ENCODE measurements at regions not wholly inside any gene's neighbourhood (a gene's known extent, or its start where the extent isn't known, plus 50 kb on each side); places are given as distances from the start of the nearest gene placed in this dataset.

GRCh38 chr15:39075756-39076341, 505.0 kb upstream of the THBS1 start:
- Histone ChIP-seq H3K27me3 (replicated peaks in 2 of 5; ENCODE audit: control insufficient read depth in 4 of 5, insufficient read depth in 5 of 5, low read length in 4 of 5) (no peaks in the 10 kb centered on the region), H3K27ac (ENCODE audit: insufficient read depth in 1 of 2, low read depth in 1 of 2, low read length in 2 of 2, poor library complexity in 1 of 2, severe bottlenecking in 2 of 2) (no peak overlapping the region), H3K9me3 (ENCODE audit: control extremely low read depth in 1 of 5, control insufficient read depth in 4 of 5, insufficient read depth in 2 of 5, low read depth in 1 of 5, low read length in 4 of 5) (no peaks in the 10 kb centered on the region), H3K36me3 (ENCODE audit: control insufficient read depth in 4 of 4, insufficient read depth in 4 of 4, low read length in 3 of 4) (no peaks in the 10 kb centered on the region), H3K4me3 (ENCODE audit: control insufficient read depth in 1 of 7, extremely low read depth in 1 of 7, insufficient read depth in 4 of 7, low read depth in 2 of 7, low read length in 6 of 7) (no peak overlapping the region), H3K4me1 (ENCODE audit: control extremely low read depth in 1 of 4, control insufficient read depth in 4 of 4, insufficient read depth in 4 of 4, low read length in 3 of 4) (no peaks in the 10 kb centered on the region)
- ChIA-PET POLR2A (no interaction called here), CTCF (no interaction called here)
- WGBS (ENCODE audit: insufficient coverage), result 100% methylated on average over 1 of the region's 7 CpGs
- peak in 1 of 3 donors; percentile 17 for DNase-seq

DNA sequence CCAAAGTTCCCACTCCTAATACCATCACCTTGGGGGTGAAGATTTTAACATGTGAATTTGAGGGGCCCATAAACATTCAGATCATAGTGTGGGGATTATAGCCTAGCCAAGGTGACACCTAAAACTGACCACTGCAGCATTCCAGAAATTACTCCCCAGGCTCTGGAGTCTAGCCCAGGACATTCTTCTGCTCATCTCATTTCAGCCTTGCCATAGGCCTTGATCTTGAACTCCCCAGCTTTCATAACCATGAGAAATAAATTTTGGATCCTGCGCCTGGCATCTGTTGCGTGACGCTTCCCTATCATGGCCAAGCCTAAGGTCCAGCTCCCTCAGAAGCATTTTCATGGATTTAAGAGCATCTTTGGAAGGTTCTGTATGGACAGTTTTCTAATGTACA, 502.9 kb upstream of the THBS1 start:
- ChIA-PET CTCF (no interaction called here), POLR2A (no interaction called here)
- H3K9me3 ChIP-seq (ENCODE audit: control extremely low read depth in 1 of 5, control insufficient read depth in 4 of 5, insufficient read depth in 2 of 5, low read depth in 1 of 5, low read length in 4 of 5), result no peaks in the 10 kb centered on the region
- no peaks in the 10 kb centered on the region for H3K4me1 ChIP-seq (ENCODE audit: control extremely low read depth in 1 of 4, control insufficient read depth in 4 of 4, insufficient read depth in 4 of 4, low read length in 3 of 4)
- H3K27ac ChIP-seq (ENCODE audit: insufficient read depth in 1 of 2, low read depth in 1 of 2, low read length in 2 of 2, poor library complexity in 1 of 2, severe bottlenecking in 2 of 2), result no peak overlapping the region
- H3K4me3 ChIP-seq (ENCODE audit: control insufficient read depth in 1 of 7, extremely low read depth in 1 of 7, insufficient read depth in 4 of 7, low read depth in 2 of 7, low read length in 6 of 7), result no peak overlapping the region
- WGBS (ENCODE audit: insufficient coverage), result no CpG with 5 or more reads among the region's 3 CpGs
- DNase-seq, result no peak
- no peaks in the 10 kb centered on the region for H3K36me3 ChIP-seq (ENCODE audit: control insufficient read depth in 4 of 4, insufficient read depth in 4 of 4, low read length in 3 of 4)
- no peaks in the 10 kb centered on the region for H3K27me3 ChIP-seq (replicated peaks in 2 of 5; ENCODE audit: control insufficient read depth in 4 of 5, insufficient read depth in 5 of 5, low read length in 4 of 5)

GRCh38 chr15:39079296-39079847, 501.5 kb upstream of the THBS1 start:
- Histone ChIP-seq H3K36me3 (ENCODE audit: control insufficient read depth in 4 of 4, insufficient read depth in 4 of 4, low read length in 3 of 4) (no peaks in the 10 kb centered on the region), H3K9me3 (ENCODE audit: control extremely low read depth in 1 of 5, control insufficient read depth in 4 of 5, insufficient read depth in 2 of 5, low read depth in 1 of 5, low read length in 4 of 5) (no peaks in the 10 kb centered on the region), H3K4me1 (ENCODE audit: control extremely low read depth in 1 of 4, control insufficient read depth in 4 of 4, insufficient read depth in 4 of 4, low read length in 3 of 4) (no peaks in the 10 kb centered on the region), H3K4me3 (ENCODE audit: control insufficient read depth in 1 of 7, extremely low read depth in 1 of 7, insufficient read depth in 4 of 7, low read depth in 2 of 7, low read length in 6 of 7) (no peak overlapping the region), H3K27ac (ENCODE audit: insufficient read depth in 1 of 2, low read depth in 1 of 2, low read length in 2 of 2, poor library complexity in 1 of 2, severe bottlenecking in 2 of 2) (no peak overlapping the region), H3K27me3 (replicated peaks in 2 of 5; ENCODE audit: control insufficient read depth in 4 of 5, insufficient read depth in 5 of 5, low read length in 4 of 5) (no peaks in the 10 kb centered on the region)
- POLR2A ChIA-PET, result no interaction called here
- DNase-seq, result no peak
- CTCF ChIA-PET, result no interaction called here
- WGBS (ENCODE audit: insufficient coverage), result 98% methylated on average over 5 of the region's 6 CpGs

DNA sequence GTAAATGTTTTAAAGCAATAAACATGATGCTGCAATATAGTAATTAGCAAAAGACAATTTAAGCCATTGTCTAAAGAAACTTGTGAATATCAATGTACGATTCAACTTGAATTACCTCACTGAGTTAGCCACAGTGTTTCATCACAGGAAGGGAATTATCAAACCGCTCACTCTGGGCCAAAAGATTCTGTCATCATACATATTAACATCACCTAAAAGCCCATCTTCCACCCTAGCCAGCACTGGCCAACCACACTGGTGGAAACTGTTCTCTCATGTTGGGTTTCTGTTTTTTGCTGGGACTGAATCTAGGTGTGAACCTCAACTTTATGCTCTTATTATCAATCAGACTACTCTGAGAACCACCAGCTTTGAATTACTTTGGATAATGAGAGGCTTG, 497.7 kb upstream of the THBS1 start:
- Histone ChIP-seq H3K27ac (ENCODE audit: insufficient read depth in 1 of 2, low read depth in 1 of 2, low read length in 2 of 2, poor library complexity in 1 of 2, severe bottlenecking in 2 of 2) (no peak overlapping the region), H3K27me3 (replicated peaks in 2 of 5; ENCODE audit: control insufficient read depth in 4 of 5, insufficient read depth in 5 of 5, low read length in 4 of 5) (no peaks in the 10 kb centered on the region), H3K9me3 (ENCODE audit: control extremely low read depth in 1 of 5, control insufficient read depth in 4 of 5, insufficient read depth in 2 of 5, low read depth in 1 of 5, low read length in 4 of 5) (no peaks in the 10 kb centered on the region), H3K36me3 (ENCODE audit: control insufficient read depth in 4 of 4, insufficient read depth in 4 of 4, low read length in 3 of 4) (no peaks in the 10 kb centered on the region), H3K4me1 (ENCODE audit: control extremely low read depth in 1 of 4, control insufficient read depth in 4 of 4, insufficient read depth in 4 of 4, low read length in 3 of 4) (peaks cover 3 to 13% (median 9%) of the 10 kb centered on the region in 4 experiments), H3K4me3 (ENCODE audit: control insufficient read depth in 1 of 7, extremely low read depth in 1 of 7, insufficient read depth in 4 of 7, low read depth in 2 of 7, low read length in 6 of 7) (no peak overlapping the region)
- CTCF ChIA-PET, result no interaction called here
- POLR2A ChIA-PET, result no interaction called here
- WGBS (ENCODE audit: insufficient coverage), result 100% methylated on average over 2 of the region's 2 CpGs
- DNase-seq, result peak in 2 of 3 donors; percentile 12 to 16

GRCh38 chr15:39084674-39085530, 496.0 kb upstream of the THBS1 start:
- Histone ChIP-seq H3K27ac (ENCODE audit: insufficient read depth in 1 of 2, low read depth in 1 of 2, low read length in 2 of 2, poor library complexity in 1 of 2, severe bottlenecking in 2 of 2) (peak overlapping the region in 1 of 2 experiments; percentile 15), H3K4me1 (ENCODE audit: control extremely low read depth in 1 of 4, control insufficient read depth in 4 of 4, insufficient read depth in 4 of 4, low read length in 3 of 4) (peaks cover 3 to 13% (median 9%) of the 10 kb centered on the region in 4 experiments), H3K27me3 (replicated peaks in 2 of 5; ENCODE audit: control insufficient read depth in 4 of 5, insufficient read depth in 5 of 5, low read length in 4 of 5) (no peaks in the 10 kb centered on the region), H3K9me3 (ENCODE audit: control extremely low read depth in 1 of 5, control insufficient read depth in 4 of 5, insufficient read depth in 2 of 5, low read depth in 1 of 5, low read length in 4 of 5) (no peaks in the 10 kb centered on the region), H3K36me3 (ENCODE audit: control insufficient read depth in 4 of 4, insufficient read depth in 4 of 4, low read length in 3 of 4) (no peaks in the 10 kb centered on the region), H3K4me3 (ENCODE audit: control insufficient read depth in 1 of 7, extremely low read depth in 1 of 7, insufficient read depth in 4 of 7, low read depth in 2 of 7, low read length in 6 of 7) (peak overlapping the region in 2 of 7 experiments; percentile 2 to 52)
- DNase-seq, result peak; percentile 34 to 90 (median 82)
- POLR2A ChIA-PET, result no interaction called here
- 61% methylated on average over 7 of the region's 12 CpGs for WGBS (ENCODE audit: insufficient coverage)
- CTCF ChIA-PET, result interaction anchor here (0.7 to 0.9 kb wide), 2 partner anchors 11 to 15 kb away, joined by 3 read pairs; no protein-coding TSS in a partner anchor

DNA sequence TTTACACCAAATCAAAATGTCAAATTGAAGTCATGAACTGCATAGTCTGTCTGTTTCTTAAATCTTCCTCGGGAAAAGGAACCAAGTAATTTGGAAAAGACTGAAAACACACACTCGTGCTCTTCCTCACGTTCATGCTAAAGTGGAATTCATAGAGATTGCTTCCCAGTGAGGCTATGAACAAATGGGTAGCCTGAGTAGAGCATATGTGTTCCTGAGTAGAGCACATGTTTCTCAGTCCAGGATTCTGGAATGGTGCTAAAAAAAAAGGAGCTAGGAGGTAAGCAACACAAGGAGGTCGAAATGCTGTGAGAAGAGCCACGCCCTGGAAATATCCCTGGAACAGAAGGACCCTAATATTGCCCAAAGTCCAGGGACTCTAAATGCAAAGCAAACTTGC, 494.2 kb upstream of the THBS1 start:
- no peaks in the 10 kb centered on the region for H3K9me3 ChIP-seq (ENCODE audit: control extremely low read depth in 1 of 5, control insufficient read depth in 4 of 5, insufficient read depth in 2 of 5, low read depth in 1 of 5, low read length in 4 of 5)
- CTCF ChIA-PET, result interaction anchor here (0.6 kb wide), 1 partner anchor 421 kb away, joined by 3 read pairs; no protein-coding TSS in a partner anchor

GRCh38 chr15:39088156-39088555, 492.7 kb upstream of the THBS1 start:
- Histone ChIP-seq H3K4me1 (ENCODE audit: control extremely low read depth in 1 of 4, control insufficient read depth in 4 of 4, insufficient read depth in 4 of 4, low read length in 3 of 4) (peaks cover 3 to 13% (median 9%) of the 10 kb centered on the region in 4 experiments), H3K36me3 (ENCODE audit: control insufficient read depth in 4 of 4, insufficient read depth in 4 of 4, low read length in 3 of 4) (no peaks in the 10 kb centered on the region), H3K9me3 (ENCODE audit: control extremely low read depth in 1 of 5, control insufficient read depth in 4 of 5, insufficient read depth in 2 of 5, low read depth in 1 of 5, low read length in 4 of 5) (no peaks in the 10 kb centered on the region), H3K27me3 (replicated peaks in 2 of 5; ENCODE audit: control insufficient read depth in 4 of 5, insufficient read depth in 5 of 5, low read length in 4 of 5) (no peaks in the 10 kb centered on the region), H3K4me3 (ENCODE audit: control insufficient read depth in 1 of 7, extremely low read depth in 1 of 7, insufficient read depth in 4 of 7, low read depth in 2 of 7, low read length in 6 of 7) (peak overlapping the region in 1 of 7 experiments; percentile 9), H3K27ac (ENCODE audit: insufficient read depth in 1 of 2, low read depth in 1 of 2, low read length in 2 of 2, poor library complexity in 1 of 2, severe bottlenecking in 2 of 2) (no peak overlapping the region)
- ChIA-PET POLR2A (no interaction called here), CTCF (no interaction called here)
- WGBS (ENCODE audit: insufficient coverage), result no CpG with 5 or more reads among the region's 1 CpG
- no peak for DNase-seq

More for the DNA sequence above, 494.2 kb upstream of the THBS1 start:
- Histone ChIP-seq H3K36me3 (ENCODE audit: control insufficient read depth in 4 of 4, insufficient read depth in 4 of 4, low read length in 3 of 4) (no peaks in the 10 kb centered on the region), H3K4me1 (ENCODE audit: control extremely low read depth in 1 of 4, control insufficient read depth in 4 of 4, insufficient read depth in 4 of 4, low read length in 3 of 4) (peaks cover 3 to 13% (median 9%) of the 10 kb centered on the region in 4 experiments), H3K4me3 (ENCODE audit: control insufficient read depth in 1 of 7, extremely low read depth in 1 of 7, insufficient read depth in 4 of 7, low read depth in 2 of 7, low read length in 6 of 7) (no peak overlapping the region), H3K27ac (ENCODE audit: insufficient read depth in 1 of 2, low read depth in 1 of 2, low read length in 2 of 2, poor library complexity in 1 of 2, severe bottlenecking in 2 of 2) (no peak overlapping the region), H3K27me3 (replicated peaks in 2 of 5; ENCODE audit: control insufficient read depth in 4 of 5, insufficient read depth in 5 of 5, low read length in 4 of 5) (no peaks in the 10 kb centered on the region)
- POLR2A ChIA-PET, result no interaction called here
- no peak for DNase-seq
- 92% methylated on average over 5 of the region's 5 CpGs for WGBS (ENCODE audit: insufficient coverage)
